ENCODE measurements at regions not wholly inside any gene's neighbourhood (a gene's known extent, or its start where the extent isn't known, plus 50 kb on each side); places are given as distances from the start of the nearest gene placed in this dataset.

- no peak for DNase-seq
Measured at GRCh38 chrX:33465137-33465536, 253.8 kb upstream of the DMD start.

- no peak for DNase-seq
Measured at GRCh38 chrX:33457102-33457501, 245.8 kb upstream of the DMD start.

GRCh38 chrX:33447285-33447684 lies 235.9 kb upstream of the DMD start:
- no peak for DNase-seq

- DNase-seq, result peak; percentile 47
Measured at GRCh38 chrX:33434256-33435092, 223.1 kb upstream of the DMD start.

- no peak for DNase-seq
Measured at GRCh38 chrX:33416273-33416805, 205.0 kb upstream of the DMD start.

GRCh38 chrX:33415459-33415858 lies 204.1 kb upstream of the DMD start:
- no peak for DNase-seq

GRCh38 chrX:33385546-33385945 lies 174.2 kb upstream of the DMD start:
- DNase-seq, result no peak

GRCh38 chrX:33379839-33380238 lies 168.5 kb upstream of the DMD start:
- DNase-seq, result no peak

- DNase-seq, result no peak
Measured at GRCh38 chrX:33357606-33358005, 146.3 kb upstream of the DMD start.

GRCh38 chrX:33339219-33339618 lies 127.9 kb upstream of the DMD start:
- DNase-seq, result no peak

- no peak for DNase-seq
Measured at GRCh38 chrX:33336783-33337182, 125.4 kb upstream of the DMD start.

GRCh38 chrX:33333271-33333670 lies 121.9 kb upstream of the DMD start:
- DNase-seq, result no peak

- no peak for DNase-seq
Measured at GRCh38 chrX:33330798-33331197, 119.4 kb upstream of the DMD start.

GRCh38 chrX:33324099-33324498 lies 112.8 kb upstream of the DMD start:
- DNase-seq, result no peak

- no peak for DNase-seq
Measured at GRCh38 chrX:33307911-33308354, 96.6 kb upstream of the DMD start.

- DNase-seq, result no peak
Measured at GRCh38 chrX:33298622-33299021, 87.3 kb upstream of the DMD start.

GRCh38 chrX:33285550-33285949 lies 74.2 kb upstream of the DMD start:
- DNase-seq, result no peak

- DNase-seq, result no peak
Measured at GRCh38 chrX:33277046-33277445, 65.7 kb upstream of the DMD start.

- no peak for DNase-seq
Measured at GRCh38 chrX:33273535-33273934, 62.2 kb upstream of the DMD start.

GRCh38 chrX:33272986-33273385 lies 61.6 kb upstream of the DMD start:
- DNase-seq, result no peak

Measured in activated CD4-positive, CD25-positive, alpha-beta regulatory T cell treated with anti-CD3 and anti-CD28 coated beads, Interleukin-2, amount 50 U/mL, for 72 hours (primary cell).